A673 (cell line): ENCODE measurements at regions not wholly inside any gene's neighbourhood (a gene's known extent, or its start where the extent isn't known, plus 50 kb on each side); places are given as distances from the start of the nearest gene placed in this dataset.

Experiments used
- EZH2 ChIP-seq: fragments of 200-600 bp; sonication (generic); IDR thresholded peaks from 2 replicates; pipeline ENCODE4 v1.6.1; 2017; ENCODE audit warnings: borderline replicate concordance, low read depth, mild to moderate bottlenecking, mixed read lengths, antibody characterized with exemption, low read length; ENCODE audit not compliant: poor library complexity, severe bottlenecking
- TF ChIP-seq, protein P1 (sequence below): fragments of 300-800, 200-600 bp; sonication (generic); conservative IDR thresholded peaks from 2 replicates; pipeline ENCODE4 v1.5.1; 2017; ENCODE audit warnings: low read depth, mild to moderate bottlenecking, antibody characterized with exemption, low read length, moderate library complexity, mixed read lengths

GRCh38 chr2:6657136-6657535, 208.6 kb downstream of the CMPK2 start:
- TF ChIP-seq, protein P1, sequence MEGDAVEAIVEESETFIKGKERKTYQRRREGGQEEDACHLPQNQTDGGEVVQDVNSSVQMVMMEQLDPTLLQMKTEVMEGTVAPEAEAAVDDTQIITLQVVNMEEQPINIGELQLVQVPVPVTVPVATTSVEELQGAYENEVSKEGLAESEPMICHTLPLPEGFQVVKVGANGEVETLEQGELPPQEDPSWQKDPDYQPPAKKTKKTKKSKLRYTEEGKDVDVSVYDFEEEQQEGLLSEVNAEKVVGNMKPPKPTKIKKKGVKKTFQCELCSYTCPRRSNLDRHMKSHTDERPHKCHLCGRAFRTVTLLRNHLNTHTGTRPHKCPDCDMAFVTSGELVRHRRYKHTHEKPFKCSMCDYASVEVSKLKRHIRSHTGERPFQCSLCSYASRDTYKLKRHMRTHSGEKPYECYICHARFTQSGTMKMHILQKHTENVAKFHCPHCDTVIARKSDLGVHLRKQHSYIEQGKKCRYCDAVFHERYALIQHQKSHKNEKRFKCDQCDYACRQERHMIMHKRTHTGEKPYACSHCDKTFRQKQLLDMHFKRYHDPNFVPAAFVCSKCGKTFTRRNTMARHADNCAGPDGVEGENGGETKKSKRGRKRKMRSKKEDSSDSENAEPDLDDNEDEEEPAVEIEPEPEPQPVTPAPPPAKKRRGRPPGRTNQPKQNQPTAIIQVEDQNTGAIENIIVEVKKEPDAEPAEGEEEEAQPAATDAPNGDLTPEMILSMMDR: no peak
- TF ChIP-seq EZH2: no peak
